NCI-H82 treated with DMSO at 0.1 percent for 48 hours (cell line): ENCODE measurements at regions not wholly inside any gene's neighbourhood (a gene's known extent, or its start where the extent isn't known, plus 50 kb on each side); places are given as distances from the start of the nearest gene placed in this dataset.

Experiments used
- DNase-seq: peaks from one replicate; lab custom pipeline; 2025; ENCODE audit not compliant: unreplicated experiment; lab: John Stamatoyannopoulos, UW

DNA sequence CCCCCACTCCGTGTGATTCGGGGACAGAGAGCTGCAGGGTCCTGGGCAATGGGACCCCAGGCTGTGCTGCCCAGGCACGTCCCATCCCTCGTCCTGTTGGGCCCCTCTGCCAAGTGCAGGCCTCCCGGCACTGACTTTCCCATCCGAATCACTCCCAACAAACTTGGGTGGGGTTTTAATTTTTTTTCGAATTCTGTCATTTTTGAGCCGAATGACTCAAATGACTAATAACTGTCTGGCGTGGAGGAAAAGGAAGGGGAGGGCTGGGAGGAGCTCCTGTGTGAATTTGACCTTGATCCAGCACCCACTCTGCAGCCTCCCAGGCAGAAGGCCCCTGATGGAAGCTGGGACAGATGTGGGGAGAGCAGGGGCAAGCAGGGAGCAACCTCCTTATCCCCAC is 1173.2 kb downstream of the BRD1 start:
- DNase-seq = no peak

DNA sequence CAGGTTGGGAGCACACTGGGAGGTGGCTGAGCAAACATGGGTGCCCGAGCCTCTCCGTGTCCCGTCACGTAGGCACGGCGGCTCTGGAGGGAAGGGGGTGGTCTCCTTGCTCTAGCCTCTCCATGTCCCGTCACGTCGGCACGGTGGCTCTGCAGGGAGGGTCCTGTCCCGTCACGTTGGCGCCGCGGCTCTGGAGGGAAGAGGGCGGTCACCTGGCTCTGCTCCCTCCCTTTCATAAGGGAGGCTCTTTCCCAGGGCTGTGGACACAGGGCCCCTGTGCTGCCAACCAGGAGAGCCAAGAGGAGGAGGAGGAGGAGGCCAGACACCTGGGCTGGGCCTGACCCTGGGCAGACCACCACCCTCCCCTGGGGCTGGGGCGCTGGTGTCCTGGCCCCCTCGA is 1173.7 kb downstream of the BRD1 start:
- no peak for DNase-seq

DNA sequence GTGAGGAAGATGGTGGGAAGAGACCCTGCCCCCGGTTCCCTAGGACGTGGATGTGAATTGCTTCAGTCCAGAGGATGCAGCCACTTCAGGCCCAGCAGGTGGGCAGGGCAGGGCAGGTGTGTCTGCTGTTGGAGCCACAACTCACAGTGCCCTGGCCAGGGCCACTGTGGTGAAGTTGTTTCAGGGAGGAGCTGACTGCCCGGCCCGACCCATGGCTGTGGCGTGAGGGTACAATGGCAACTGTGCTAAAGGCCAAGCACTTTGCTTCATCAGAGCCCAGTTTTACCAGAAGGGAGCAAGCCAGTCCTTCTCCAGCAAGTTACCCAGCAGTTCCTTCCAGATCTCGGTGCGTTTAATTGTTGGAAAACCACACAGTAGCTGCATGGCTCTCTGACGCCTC is 1174.4 kb downstream of the BRD1 start:
- DNase-seq = no peak

GRCh38 chr22:48652796-48653195 is 1174.9 kb downstream of the BRD1 start:
- DNase-seq = no peak

DNA sequence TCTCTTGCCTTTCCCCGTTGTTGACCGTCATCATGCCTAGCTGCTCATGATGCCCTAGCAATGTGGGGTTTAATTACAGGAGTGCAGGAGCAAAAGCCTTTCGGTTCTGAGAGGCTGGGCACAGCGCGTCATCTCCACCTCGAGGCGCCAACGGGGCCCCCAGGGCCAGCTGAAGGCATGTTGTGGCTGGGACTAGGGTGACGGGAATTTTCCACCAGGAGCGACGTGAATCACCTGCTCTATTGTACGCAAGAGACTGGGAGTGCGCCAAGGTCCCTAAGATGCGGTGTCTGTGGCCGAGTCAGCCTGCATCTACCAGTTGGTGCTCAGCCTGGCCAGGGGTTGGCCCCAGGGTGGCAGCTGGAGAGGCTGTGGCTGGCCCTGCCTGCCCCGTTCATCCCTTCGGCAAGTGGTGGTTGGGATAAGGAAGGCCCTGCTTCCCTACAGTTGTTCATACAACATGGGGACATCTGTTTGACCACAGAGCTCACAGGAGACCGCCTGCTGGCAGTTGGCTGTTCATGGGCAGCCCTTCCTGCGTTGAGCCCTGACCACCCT is 1175.6 kb downstream of the BRD1 start:
- DNase-seq = no peak

DNA sequence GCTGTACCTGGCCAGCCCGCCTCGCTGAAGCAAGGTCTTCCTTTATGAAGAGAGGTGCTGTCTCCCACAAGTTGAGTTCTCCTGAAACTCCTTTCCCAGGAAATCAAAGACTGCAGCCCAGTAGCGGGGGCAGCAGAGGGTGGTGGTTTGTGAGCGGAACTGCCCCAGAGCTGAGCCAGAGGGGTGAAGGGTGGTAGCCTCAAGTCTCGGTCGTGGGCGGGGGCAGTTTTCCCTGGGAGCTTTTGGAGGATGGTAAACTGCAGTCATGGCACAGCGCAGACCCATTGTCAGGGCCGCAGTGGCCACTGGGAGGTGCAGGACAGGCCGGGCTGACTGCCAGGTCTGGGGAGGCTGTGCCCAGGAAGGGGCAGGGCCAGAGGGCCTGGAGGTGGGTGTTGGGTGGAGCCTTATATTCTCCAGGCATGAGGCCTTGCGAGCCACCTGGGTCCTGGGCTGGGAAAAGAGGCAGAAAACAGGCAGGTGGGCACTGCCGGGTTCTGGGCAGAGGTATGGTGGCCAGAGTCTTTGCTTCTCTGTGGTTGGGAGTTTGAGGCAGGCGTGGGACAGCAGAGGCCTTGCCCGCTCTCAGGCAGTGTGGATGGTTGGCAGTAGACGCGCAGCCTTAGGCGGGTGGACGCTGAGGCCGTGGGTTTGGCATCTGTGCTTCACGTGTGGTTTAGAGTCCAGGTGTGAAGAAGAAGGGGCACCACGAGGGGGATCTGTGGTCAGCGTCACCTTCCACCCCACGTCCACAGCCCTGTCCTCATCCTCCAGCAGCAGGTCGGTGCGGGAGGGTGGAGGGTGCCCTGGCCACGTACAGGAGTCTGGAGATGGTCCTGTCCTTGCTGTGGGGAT is 1176.4 kb downstream of the BRD1 start:
- no peak for DNase-seq

GRCh38 chr22:48650323-48651035 is 1177.2 kb downstream of the BRD1 start:
- no peak for DNase-seq

DNA sequence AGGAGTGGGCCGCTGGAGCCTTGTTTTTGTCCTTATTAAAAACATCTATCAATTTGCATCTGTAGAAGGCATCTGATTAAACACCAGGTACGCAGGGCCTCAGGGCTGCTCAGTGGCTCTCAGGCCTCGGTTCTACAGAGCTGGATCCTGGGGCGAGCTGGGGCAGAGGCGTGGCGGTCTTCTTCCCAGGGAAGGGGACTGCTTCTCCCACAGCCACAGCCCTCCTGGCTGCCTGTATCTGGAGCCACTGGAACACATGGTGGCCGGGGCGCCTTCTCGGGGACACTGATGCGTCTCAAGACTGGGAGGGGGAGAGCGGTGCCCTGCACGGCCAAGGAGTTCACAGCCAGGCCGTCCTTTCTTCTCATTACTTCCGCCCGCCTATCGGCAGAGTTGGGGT is 1178.2 kb downstream of the BRD1 start:
- no peak for DNase-seq

- no peak for DNase-seq
These were observed 1178.6 kb downstream of the BRD1 start for GRCh38 chr22:48649031-48649430.

GRCh38 chr22:48647606-48648515 is 1179.8 kb downstream of the BRD1 start:
- DNase-seq = no peak

GRCh38 chr22:48647051-48647450 is 1180.6 kb downstream of the BRD1 start:
- DNase-seq = no peak

DNA sequence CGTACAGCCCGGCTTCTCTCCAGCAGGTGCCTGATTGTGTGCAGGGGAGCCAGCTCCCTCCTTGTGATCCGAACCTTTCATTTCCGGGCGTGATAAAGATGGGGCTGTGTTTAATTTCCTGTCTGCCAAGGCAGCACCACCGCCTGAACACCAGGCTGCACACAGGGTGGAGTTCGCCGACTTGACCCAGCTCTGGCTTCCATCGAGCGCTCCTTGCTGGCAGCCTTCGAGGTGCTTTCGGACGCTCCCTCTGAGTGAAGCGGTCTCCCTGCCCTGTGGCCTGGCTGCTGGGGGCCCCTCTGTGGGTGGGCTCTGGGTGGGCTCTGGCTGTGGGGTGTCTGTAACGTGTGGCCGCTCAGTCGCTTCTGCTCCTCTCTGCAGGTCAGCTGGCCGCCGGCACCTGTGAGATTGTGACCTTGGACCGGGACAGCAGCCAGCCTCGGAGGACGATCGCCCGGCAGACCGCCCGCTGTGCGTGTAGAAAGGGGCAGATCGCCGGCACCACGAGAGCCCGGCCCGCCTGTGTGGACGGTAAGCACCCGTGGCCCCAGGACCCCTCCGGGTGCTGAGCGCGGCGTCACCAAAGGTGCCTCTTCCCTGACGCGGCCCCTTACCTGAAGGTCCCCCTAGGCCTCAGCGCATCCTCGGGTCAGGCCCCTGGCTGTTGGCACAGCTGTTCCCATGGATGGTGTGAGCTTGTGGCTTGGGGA is 1181.3 kb downstream of the BRD1 start:
- no peak for DNase-seq

DNA sequence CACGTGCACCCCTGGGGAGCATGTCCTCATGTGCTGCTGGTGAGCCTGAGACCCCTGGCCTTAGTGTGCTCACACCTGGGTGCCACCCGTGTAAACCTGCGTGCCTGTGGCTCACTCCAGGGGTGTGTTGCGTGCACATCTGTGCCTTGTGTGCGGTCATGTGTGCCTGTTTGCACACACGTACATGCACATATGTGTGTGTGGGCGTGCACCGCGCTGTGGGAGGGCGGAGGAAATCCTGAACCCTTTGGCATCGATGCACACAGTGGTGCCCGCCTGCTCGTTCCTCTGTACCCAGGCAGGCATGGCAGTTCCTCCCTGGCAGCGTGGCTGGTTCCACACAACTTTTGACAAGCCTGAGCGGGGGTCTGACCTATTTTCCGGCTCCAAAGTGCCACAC is 1181.9 kb downstream of the BRD1 start:
- DNase-seq = no peak

DNA sequence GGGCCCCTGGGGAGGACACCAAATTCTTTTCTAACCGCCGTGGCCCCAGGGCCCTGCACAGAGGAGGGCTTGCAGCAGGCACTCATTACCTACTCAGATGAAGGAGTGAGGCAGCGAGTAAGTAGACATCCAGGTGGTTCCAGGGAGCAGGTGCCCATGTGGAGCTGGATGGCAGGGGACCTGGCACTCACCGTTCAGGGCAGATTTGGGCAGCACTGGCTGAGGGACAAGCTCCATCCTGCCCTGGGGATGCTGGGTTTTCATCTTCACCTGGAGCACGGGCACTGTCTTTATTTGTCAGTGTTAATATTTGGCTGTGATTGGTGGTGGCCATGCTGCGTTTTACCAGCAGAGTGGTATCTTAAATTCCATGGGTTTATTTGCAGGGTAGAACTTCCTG is 1182.7 kb downstream of the BRD1 start:
- DNase-seq = no peak

DNA sequence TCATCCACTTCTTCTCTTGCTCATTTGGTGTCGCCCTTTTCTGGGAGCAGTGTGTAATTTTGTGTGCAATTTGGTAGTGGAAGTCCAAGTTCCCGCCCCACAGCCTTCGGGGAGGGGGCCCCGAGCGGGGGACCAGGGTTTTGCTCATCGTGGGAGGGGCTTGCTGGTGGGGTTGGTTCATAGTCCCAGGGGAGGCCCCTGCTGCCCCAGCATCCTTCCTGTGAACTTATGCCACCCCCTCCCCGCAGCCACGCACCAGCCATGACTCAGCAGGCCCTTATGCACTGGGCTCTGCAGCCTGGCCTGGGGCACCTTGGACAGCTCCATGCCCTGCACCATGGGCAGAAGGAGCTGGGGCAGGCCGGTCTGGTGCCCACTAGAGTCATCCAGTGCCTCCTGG is 1183.6 kb downstream of the BRD1 start:
- no peak for DNase-seq

DNA sequence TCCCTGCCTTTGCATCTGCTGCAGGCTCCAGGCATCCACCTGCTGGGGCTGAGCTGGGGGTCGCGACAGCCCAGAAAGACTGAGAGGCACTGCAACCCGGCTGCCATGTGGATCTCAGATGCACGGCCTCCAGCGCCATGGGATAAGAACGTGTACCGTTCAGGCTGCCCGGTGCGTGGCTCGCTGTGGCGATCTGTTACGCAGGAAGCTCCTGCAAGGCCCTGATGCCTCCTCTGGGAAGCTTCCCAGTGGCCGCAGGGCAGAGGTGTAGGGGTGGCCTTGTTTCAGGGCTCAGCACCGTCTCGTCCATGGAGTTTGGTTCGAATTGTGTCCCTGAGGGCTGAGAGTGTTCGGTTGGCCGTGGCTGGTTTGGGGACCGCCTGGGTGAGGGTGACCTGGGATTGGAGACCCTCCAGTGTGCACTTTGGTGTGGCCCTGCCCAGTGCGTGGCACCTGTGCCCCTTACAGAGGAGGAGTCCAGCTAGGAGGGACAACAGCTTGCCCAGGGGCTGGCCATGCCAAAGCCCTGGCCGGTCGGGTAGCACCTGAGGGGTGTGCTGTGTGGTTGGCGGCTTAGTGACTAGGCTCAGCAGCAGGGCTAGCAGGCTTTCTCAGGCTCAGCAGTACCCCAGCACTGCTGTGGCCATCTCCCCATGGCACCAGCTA is 1184.5 kb downstream of the BRD1 start:
- DNase-seq = no peak

- DNase-seq = no peak
These were observed 1185.1 kb downstream of the BRD1 start for GRCh38 chr22:48642550-48642949.

DNA sequence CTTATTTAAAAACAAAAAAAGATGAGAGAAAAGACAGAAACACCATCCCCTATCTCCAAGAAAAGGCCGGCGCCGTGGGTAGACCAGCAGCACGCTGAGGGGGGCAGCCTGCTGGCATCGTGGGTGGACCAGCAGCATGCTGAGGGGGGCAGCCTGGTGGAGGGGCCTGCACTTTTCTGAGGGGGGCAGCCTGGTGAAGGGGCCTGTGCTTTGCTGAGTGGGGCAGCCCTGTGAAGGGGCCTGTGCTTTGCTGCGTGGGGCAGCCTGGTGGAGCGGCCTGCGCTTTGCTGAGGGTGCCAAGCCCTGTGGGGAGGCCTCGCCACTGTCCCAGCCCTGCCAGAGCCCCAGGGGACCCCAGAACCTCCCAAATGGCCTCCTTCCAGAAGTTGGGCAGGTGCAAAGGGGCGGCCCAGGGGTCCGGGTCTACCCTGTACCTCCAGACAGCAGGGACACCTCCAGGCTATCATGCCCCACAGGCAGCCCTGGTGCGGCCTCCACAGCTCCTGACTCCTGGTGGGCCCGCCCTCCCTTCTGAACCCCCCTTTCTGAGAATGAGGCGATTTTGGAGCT is 1185.7 kb downstream of the BRD1 start:
- DNase-seq = no peak
